IMR-90 (cell line): ENCODE measurements at regions not wholly inside any gene's neighbourhood (a gene's known extent, or its start where the extent isn't known, plus 50 kb on each side); places are given as distances from the start of the nearest gene placed in this dataset.

Source experiments
- ATAC-seq: fragments of 200-7000 bp; cut with Tn5 transposase; 2 replicates; pipeline ENCODE4 v1.9.1; 2020; ENCODE audit warnings: low read depth, mild to moderate bottlenecking, moderate library complexity
- BruUV-seq: library from RNA; stranded (reverse); fragments of 400-500 nt; replicated peaks from 2 replicates; lab custom pipeline; 2021; lab: Mats Ljungman, UMichigan
- CTCF ChIA-PET: fragments of 300-600 bp; formaldehyde crosslinking; extraction: SDS; loops from one replicate; lab custom pipeline; 2021; ENCODE audit warnings: antibody characterized with exemption; lab: Yijun Ruan, JAX
- POLR2A ChIA-PET: fragments of 300-600 bp; sonication (Branson Sonifier 250); formaldehyde crosslinking; loops from one replicate; lab custom pipeline; 2022; ENCODE audit warnings: antibody characterized with exemption; ENCODE audit not compliant: unreplicated experiment; lab: Charles Lee
- DNase-seq: peaks from one replicate; pipeline ENCODE4 v3.0.0; 2013
- H2AFZ ChIP-seq: replicated peaks from 2 replicates; pipeline ENCODE3; 2013; ENCODE audit warnings: low read length, mild to moderate bottlenecking; ENCODE audit not compliant: poor library complexity
- H2AK5ac ChIP-seq: 2 replicates; pipeline ENCODE4 v1.6.1; 2013; ENCODE audit warnings: low read depth, low read length, inconsistent platforms
- H2AK9ac ChIP-seq: replicated peaks from 2 replicates; pipeline ENCODE3; 2013; ENCODE audit warnings: mild to moderate bottlenecking, low read depth, low read length, moderate library complexity; ENCODE audit not compliant: poor library complexity
- H2BK120ac ChIP-seq: 2 replicates; pipeline ENCODE4 v1.6.1; 2013; ENCODE audit warnings: low read depth, low read length, inconsistent platforms
- H2BK15ac ChIP-seq: 3 replicates; pipeline ENCODE4 v1.6.1; 2013; ENCODE audit warnings: low read depth, low read length, inconsistent platforms
- H2BK20ac ChIP-seq: 2 replicates; pipeline ENCODE4 v1.6.1; 2013; ENCODE audit warnings: low read depth, mild to moderate bottlenecking, inconsistent platforms, low read length, moderate library complexity
- H2BK5ac ChIP-seq: 2 replicates; pipeline ENCODE4 v1.6.1; 2013; ENCODE audit warnings: mild to moderate bottlenecking, low read depth, low read length, inconsistent platforms; ENCODE audit not compliant: poor library complexity, severe bottlenecking
- H3K14ac ChIP-seq: replicated peaks from 2 replicates; pipeline ENCODE4 v1.6.1; 2013; ENCODE audit warnings: low read depth, low read length, inconsistent platforms
- H3K18ac ChIP-seq: 2 replicates; pipeline ENCODE4 v1.6.1; 2013; ENCODE audit warnings: low read depth, low read length, control low read depth
- H3K23ac ChIP-seq: 2 replicates; pipeline ENCODE4 v1.6.1; 2013; ENCODE audit warnings: low read depth, low read length, inconsistent platforms
- H3K27ac ChIP-seq: 2 replicates; pipeline ENCODE4 v1.5.1; 2013; ENCODE audit warnings: mild to moderate bottlenecking, control low read depth, low read length; ENCODE audit not compliant: insufficient read depth
- H3K27me3 ChIP-seq: 2 replicates; pipeline ENCODE4 v1.6.1; 2013; ENCODE audit warnings: low read length; ENCODE audit not compliant: control insufficient read depth, insufficient read depth
- H3K36me3 ChIP-seq: 2 replicates; pipeline ENCODE4 v1.6.1; 2013; ENCODE audit warnings: low read length, mixed read lengths; ENCODE audit not compliant: control insufficient read depth, insufficient read depth
- H3K4ac ChIP-seq: 2 replicates; pipeline ENCODE4 v1.6.1; 2013; ENCODE audit warnings: low read depth, low read length, inconsistent platforms
- H3K4me1 ChIP-seq: 2 replicates; pipeline ENCODE4 v1.6.1; 2013; ENCODE audit warnings: low read length, mixed read lengths; ENCODE audit not compliant: control insufficient read depth, insufficient read depth
- H3K4me2 ChIP-seq: 2 replicates; pipeline ENCODE4 v1.6.1; 2013; ENCODE audit warnings: low read depth, mild to moderate bottlenecking, control low read depth, low read length, moderate library complexity
- H3K4me3 ChIP-seq: 2 replicates; pipeline ENCODE4 v1.5.1; 2013; ENCODE audit warnings: low read depth, mild to moderate bottlenecking, control low read depth, low read length, moderate library complexity; ENCODE audit not compliant: insufficient read depth
- H3K56ac ChIP-seq: 2 replicates; pipeline ENCODE4 v1.6.1; 2013; ENCODE audit warnings: low read length, inconsistent platforms; ENCODE audit not compliant: insufficient read depth; ENCODE audit errors: extremely low read depth
- H3K79me1 ChIP-seq, 2 experiments: 2 replicates each; pipeline ENCODE4 v1.6.1; 2013; ENCODE audit warnings: low read length in 2 of 2, inconsistent platforms in 1 of 2, low read depth in 1 of 2
- H3K9ac ChIP-seq: 2 replicates; pipeline ENCODE4 v1.6.1; 2013; ENCODE audit warnings: low read depth, low read length, control low read depth
- H3K9me1 ChIP-seq: 2 replicates; pipeline ENCODE4 v1.6.1; 2013; ENCODE audit warnings: low read length, inconsistent platforms; ENCODE audit not compliant: insufficient read depth
- H3K9me3 ChIP-seq: 2 replicates; pipeline ENCODE4 v1.6.1; 2013; ENCODE audit warnings: low read length; ENCODE audit not compliant: control insufficient read depth, insufficient read depth
- H4K20me1 ChIP-seq: 2 replicates; pipeline ENCODE4 v1.6.1; 2013; ENCODE audit warnings: low read length, inconsistent platforms; ENCODE audit not compliant: insufficient read depth
- H4K5ac ChIP-seq: 2 replicates; pipeline ENCODE4 v1.6.1; 2013; ENCODE audit warnings: mild to moderate bottlenecking, low read depth, low read length, control low read depth
- H4K8ac ChIP-seq, 2 experiments: 2 replicates each; pipeline ENCODE4 v1.6.1; 2013; ENCODE audit warnings: low read depth in 2 of 2, low read length in 2 of 2, control low read depth in 1 of 2, inconsistent platforms in 1 of 2
- H4K91ac ChIP-seq: 2 replicates; pipeline ENCODE4 v1.6.1; 2013; ENCODE audit warnings: low read depth, low read length, inconsistent platforms; ENCODE audit not compliant: insufficient read depth
- BHLHE40 ChIP-seq: fragments of 150-350 bp; IDR thresholded peaks from 2 replicates; pipeline ENCODE4 v1.6.1; 2016; ENCODE audit warnings: mild to moderate bottlenecking, low read depth, low read length
- CEBPB ChIP-seq: IDR thresholded peaks from 2 replicates; pipeline ENCODE4 v1.6.1; 2012; ENCODE audit warnings: low read depth, low read length, improper control_type of control experiment
- FOS ChIP-seq: fragments of 150-350 bp; IDR thresholded peaks from 2 replicates; pipeline ENCODE4 v1.6.1; 2016; ENCODE audit warnings: low read depth, low read length
- MAFK ChIP-seq: IDR thresholded peaks from 2 replicates; pipeline ENCODE4 v1.6.1; 2012; ENCODE audit warnings: low read depth, low read length, improper control_type of control experiment
- MAZ ChIP-seq: IDR thresholded peaks from 2 replicates; pipeline ENCODE4 v1.6.1; 2012; ENCODE audit warnings: low read depth, mild to moderate bottlenecking, low read length, improper control_type of control experiment, moderate library complexity, borderline replicate concordance
- MXI1 ChIP-seq: IDR thresholded peaks from 2 replicates; pipeline ENCODE4 v1.6.1; 2012; ENCODE audit warnings: low read depth, mild to moderate bottlenecking, low read length, moderate library complexity, borderline replicate concordance
- NFE2L2 ChIP-seq: fragments of 150-350 bp; IDR thresholded peaks from 2 replicates; pipeline ENCODE4 v1.6.1; 2016; ENCODE audit warnings: low read depth, mild to moderate bottlenecking, low read length
- POLR2A ChIP-seq: IDR thresholded peaks from 2 replicates; pipeline ENCODE4 v1.6.1; 2012; ENCODE audit warnings: mild to moderate bottlenecking, low read depth, low read length
- RAD21 ChIP-seq: IDR thresholded peaks from 2 replicates; pipeline ENCODE4 v1.6.1; 2012; ENCODE audit warnings: low read length, improper control_type of control experiment
- RFX5 ChIP-seq: IDR thresholded peaks from 2 replicates; pipeline ENCODE4 v1.8.0; 2012; ENCODE audit warnings: low read depth, mild to moderate bottlenecking, low read length, moderate library complexity
- SMC3 ChIP-seq: fragments of 150-350 bp; IDR thresholded peaks from 2 replicates; pipeline ENCODE4 v1.6.1; 2016; ENCODE audit warnings: low read depth, mild to moderate bottlenecking, antibody characterized with exemption, low read length, moderate library complexity
- WGBS, 2 experiments: methylation state at CpG; one replicate each; pipeline versions ENCODE4 v1.1.5 to v1.1.7; 2013; ENCODE audit warnings: missing lambda C conversion rate in 2 of 2; ENCODE audit not compliant: insufficient read length in 1 of 2; ENCODE audit errors: extremely low coverage in 2 of 2; 5-methylcytosine and 5-hydroxymethylcytosine counted together
- dilution Hi-C: fragments of 300-500 bp; cut with HindIII; formaldehyde crosslinking; loops from one replicate; pipeline ENCODE4 v1.14.3; 2018; ENCODE audit warnings: low sequenced_read_pairs; ENCODE audit not compliant: unreplicated experiment
- in situ Hi-C: fragments of 300-500 bp; cut with MboI; formaldehyde crosslinking; loops from 3 replicates; pipeline ENCODE4 v1.14.3; 2019; ENCODE audit warnings: low sequenced_read_pairs, inconsistent platforms, mixed read lengths
- intact Hi-C: fragments of 100-400 bp; cut with micrococcal nuclease; formaldehyde crosslinking; loops from 2 replicates; pipeline ENCODE4 v1.10.0; 2022
- TF ChIP-seq, protein P1 (sequence below): fragments of 150-350 bp; IDR thresholded peaks from 2 replicates; pipeline ENCODE4 v1.6.1; 2016; ENCODE audit warnings: low read depth, mild to moderate bottlenecking, low read length, moderate library complexity, borderline replicate concordance
- TF ChIP-seq, protein P2 (sequence below): conservative IDR thresholded peaks from 2 replicates; pipeline ENCODE4 v1.5.1; 2012; ENCODE audit warnings: mild to moderate bottlenecking, low read depth, low read length, improper control_type of control experiment

DNA sequence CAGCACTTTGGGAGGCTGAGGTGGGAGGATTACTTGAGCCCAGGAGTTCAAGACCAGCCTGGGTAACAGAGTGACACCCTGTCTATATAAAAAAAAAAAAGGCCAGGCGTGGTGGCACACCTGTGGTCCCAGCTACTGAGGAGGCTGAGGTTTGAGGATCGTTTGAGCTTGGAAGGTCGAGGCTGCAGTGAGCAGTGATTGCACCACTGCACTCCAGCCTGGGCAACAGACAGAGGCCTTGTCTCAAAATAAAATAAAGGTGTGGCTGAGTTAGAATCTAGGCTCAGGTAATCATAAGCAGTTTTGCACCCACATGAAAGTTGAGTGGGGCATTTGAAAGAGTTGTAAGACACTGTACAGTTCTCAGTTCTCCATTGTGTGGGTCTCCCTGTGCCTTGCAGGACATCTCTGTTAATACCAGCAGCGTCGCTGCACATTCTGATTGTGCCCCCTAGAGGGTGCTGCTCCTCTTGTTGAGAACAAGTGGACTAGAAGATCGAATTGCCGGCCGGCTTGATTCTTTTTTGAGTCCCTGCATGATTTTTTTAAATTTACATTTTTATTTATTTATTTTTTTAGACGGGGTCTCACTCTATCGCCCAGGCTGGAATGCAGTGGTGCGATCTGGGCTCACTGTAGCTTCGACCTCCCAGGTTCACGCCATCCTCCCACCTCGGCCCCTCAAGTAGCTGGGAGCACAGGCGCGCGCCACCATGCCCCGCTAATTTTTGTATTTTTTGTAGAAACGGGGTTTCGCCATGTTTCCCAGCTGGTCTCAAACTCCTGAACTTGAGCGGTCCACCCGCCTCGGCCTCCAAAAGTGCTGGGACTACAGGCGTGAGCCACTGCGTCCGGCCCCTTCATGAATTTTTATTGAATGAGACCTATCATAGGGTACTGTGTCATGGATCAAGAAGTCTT, 73.6 kb upstream of the RBMX start:
- Histone ChIP-seq H3K56ac (no peak overlapping the region), H4K5ac (no peak overlapping the region), H3K27ac (no peak overlapping the region), H2BK15ac (no peak overlapping the region), H3K4me1 (no peaks in the 10 kb centered on the region), H2AK9ac (no peak overlapping the region), H4K91ac (no peak overlapping the region), H2AFZ (no peak overlapping the region), H3K9me1 (no peaks in the 10 kb centered on the region), H3K9me3 (no peaks in the 10 kb centered on the region), H2BK5ac (no peak overlapping the region), H3K18ac (no peak overlapping the region), H4K8ac (no peak overlapping the region), H3K23ac (no peak overlapping the region), H2BK20ac (no peak overlapping the region), H3K36me3 (no peaks in the 10 kb centered on the region), H2BK120ac (no peak overlapping the region), H3K27me3 (no peaks in the 10 kb centered on the region), H3K4ac (no peak overlapping the region), H3K79me1 (no peaks in the 10 kb centered on the region), H3K4me3 (no peak overlapping the region), H2AK5ac (no peak overlapping the region), H4K20me1 (no peaks in the 10 kb centered on the region), H3K4me2 (no peak overlapping the region), H3K9ac (no peak overlapping the region), H3K14ac (no peak overlapping the region)
- ATAC-seq (peak; percentile 95), DNase-seq (peak; percentile 67)
- ChIA-PET CTCF (interaction anchor here (0.8 to 1.2 kb wide), 3 partner anchors 10 to 239 kb away, joined by 3 read pairs; no protein-coding TSS in a partner anchor), POLR2A (no interaction called here)
- BruUV-seq: no TSS peak
- dilution Hi-C loops (no loop called here), intact Hi-C loops (loop anchor here (5.0 kb wide), 1 partner anchor 1793 kb away; no protein-coding TSS in a partner anchor), in situ Hi-C loops (loop anchor here (10.0 kb wide), 1 partner anchor 241 kb away; no protein-coding TSS in a partner anchor)
- TF ChIP-seq NFE2L2 (no peak), RFX5 (no peak), RAD21 (peak; percentile 33; the same call in 1 of the 2 replicates), SMC3 (no peak), MAFK (no peak), POLR2A (no peak), CEBPB (no peak), MAZ (no peak), FOS (no peak), MXI1 (no peak), BHLHE40 (no peak)
- TF ChIP-seq, protein P1, sequence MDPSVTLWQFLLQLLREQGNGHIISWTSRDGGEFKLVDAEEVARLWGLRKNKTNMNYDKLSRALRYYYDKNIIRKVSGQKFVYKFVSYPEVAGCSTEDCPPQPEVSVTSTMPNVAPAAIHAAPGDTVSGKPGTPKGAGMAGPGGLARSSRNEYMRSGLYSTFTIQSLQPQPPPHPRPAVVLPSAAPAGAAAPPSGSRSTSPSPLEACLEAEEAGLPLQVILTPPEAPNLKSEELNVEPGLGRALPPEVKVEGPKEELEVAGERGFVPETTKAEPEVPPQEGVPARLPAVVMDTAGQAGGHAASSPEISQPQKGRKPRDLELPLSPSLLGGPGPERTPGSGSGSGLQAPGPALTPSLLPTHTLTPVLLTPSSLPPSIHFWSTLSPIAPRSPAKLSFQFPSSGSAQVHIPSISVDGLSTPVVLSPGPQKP: no peak
- TF ChIP-seq, protein P2, sequence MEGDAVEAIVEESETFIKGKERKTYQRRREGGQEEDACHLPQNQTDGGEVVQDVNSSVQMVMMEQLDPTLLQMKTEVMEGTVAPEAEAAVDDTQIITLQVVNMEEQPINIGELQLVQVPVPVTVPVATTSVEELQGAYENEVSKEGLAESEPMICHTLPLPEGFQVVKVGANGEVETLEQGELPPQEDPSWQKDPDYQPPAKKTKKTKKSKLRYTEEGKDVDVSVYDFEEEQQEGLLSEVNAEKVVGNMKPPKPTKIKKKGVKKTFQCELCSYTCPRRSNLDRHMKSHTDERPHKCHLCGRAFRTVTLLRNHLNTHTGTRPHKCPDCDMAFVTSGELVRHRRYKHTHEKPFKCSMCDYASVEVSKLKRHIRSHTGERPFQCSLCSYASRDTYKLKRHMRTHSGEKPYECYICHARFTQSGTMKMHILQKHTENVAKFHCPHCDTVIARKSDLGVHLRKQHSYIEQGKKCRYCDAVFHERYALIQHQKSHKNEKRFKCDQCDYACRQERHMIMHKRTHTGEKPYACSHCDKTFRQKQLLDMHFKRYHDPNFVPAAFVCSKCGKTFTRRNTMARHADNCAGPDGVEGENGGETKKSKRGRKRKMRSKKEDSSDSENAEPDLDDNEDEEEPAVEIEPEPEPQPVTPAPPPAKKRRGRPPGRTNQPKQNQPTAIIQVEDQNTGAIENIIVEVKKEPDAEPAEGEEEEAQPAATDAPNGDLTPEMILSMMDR: peak; percentile 66
- WGBS, 2 experiments: 58% methylated on average over 9 of the region's 26 CpGs; no CpG with 5 or more reads in 1 of the 2 experiments
